H1 (cell line): ENCODE measurements at regions not wholly inside any gene's neighbourhood (a gene's known extent, or its start where the extent isn't known, plus 50 kb on each side); places are given as distances from the start of the nearest gene placed in this dataset.

Experiments
- BRCA1 ChIP-seq: IDR thresholded peaks from 2 replicates; pipeline ENCODE4 v1.6.1; 2012; ENCODE audit warnings: low read depth, low read length, improper control_type of control experiment
- EZH2 ChIP-seq: fragments of 200-600 bp; sonication (generic); IDR thresholded peaks from 2 replicates; pipeline ENCODE4 v1.7.1; 2012; ENCODE audit warnings: low read depth, mild to moderate bottlenecking, moderate library complexity, low read length, inconsistent platforms; ENCODE audit not compliant: severe bottlenecking
- JUND ChIP-seq: IDR thresholded peaks from 2 replicates; pipeline ENCODE4 v1.6.1; 2011; ENCODE audit warnings: mild to moderate bottlenecking, improper control_type of control experiment, low read length
- KDM1A ChIP-seq: fragments of 200-600, 300-600 bp; sonication (generic); IDR thresholded peaks from 2 replicates; pipeline ENCODE4 v1.7.1; 2016; ENCODE audit warnings: mild to moderate bottlenecking, low read length, borderline replicate concordance
- NANOG ChIP-seq: IDR thresholded peaks from 2 replicates; pipeline ENCODE4 v1.6.1; 2011; ENCODE audit warnings: low read length, low read depth, mild to moderate bottlenecking, inconsistent platforms; ENCODE audit not compliant: insufficient read depth, poor library complexity, severe bottlenecking
- POLR2A ChIP-seq, 2 experiments: IDR thresholded peaks; 1 replicate in 1 of 2; 2 replicates in 1 of 2; pipeline ENCODE4 v1.6.1; 2011; ENCODE audit warnings: low read depth in 2 of 2, low read length in 2 of 2, mild to moderate bottlenecking in 2 of 2; ENCODE audit errors: control extremely low read depth in 1 of 2
- POLR2AphosphoS5 ChIP-seq: IDR thresholded peaks from 2 replicates; pipeline ENCODE4 v1.6.1; 2011; ENCODE audit warnings: low read depth, low read length
- RAD21 ChIP-seq, 2 experiments: IDR thresholded peaks in 1 of 2; conservative IDR thresholded peaks in 1 of 2; 2 replicates each; pipeline ENCODE4 v1.6.1; 2011; ENCODE audit warnings: low read depth in 2 of 2, low read length in 2 of 2, improper control_type of control experiment in 1 of 2, inconsistent platforms in 1 of 2, mild to moderate bottlenecking in 1 of 2, moderate library complexity in 1 of 2
- TF ChIP-seq, protein P1 (sequence below), 3 experiments: IDR thresholded peaks; 1 replicate in 2 of 3; 2 replicates in 1 of 3; pipeline versions ENCODE4 v1.5.1 to v1.6.1; 2011; ENCODE audit warnings: low read length in 3 of 3, mild to moderate bottlenecking in 3 of 3, inconsistent platforms in 2 of 3, low read depth in 1 of 3, moderate library complexity in 1 of 3; ENCODE audit not compliant: insufficient read depth in 1 of 3; ENCODE audit errors: control extremely low read depth in 1 of 3
- TF ChIP-seq, protein P2 (sequence below): IDR thresholded peaks from 2 replicates; pipeline ENCODE4 v1.6.1; 2012; ENCODE audit warnings: inconsistent platforms

DNA sequence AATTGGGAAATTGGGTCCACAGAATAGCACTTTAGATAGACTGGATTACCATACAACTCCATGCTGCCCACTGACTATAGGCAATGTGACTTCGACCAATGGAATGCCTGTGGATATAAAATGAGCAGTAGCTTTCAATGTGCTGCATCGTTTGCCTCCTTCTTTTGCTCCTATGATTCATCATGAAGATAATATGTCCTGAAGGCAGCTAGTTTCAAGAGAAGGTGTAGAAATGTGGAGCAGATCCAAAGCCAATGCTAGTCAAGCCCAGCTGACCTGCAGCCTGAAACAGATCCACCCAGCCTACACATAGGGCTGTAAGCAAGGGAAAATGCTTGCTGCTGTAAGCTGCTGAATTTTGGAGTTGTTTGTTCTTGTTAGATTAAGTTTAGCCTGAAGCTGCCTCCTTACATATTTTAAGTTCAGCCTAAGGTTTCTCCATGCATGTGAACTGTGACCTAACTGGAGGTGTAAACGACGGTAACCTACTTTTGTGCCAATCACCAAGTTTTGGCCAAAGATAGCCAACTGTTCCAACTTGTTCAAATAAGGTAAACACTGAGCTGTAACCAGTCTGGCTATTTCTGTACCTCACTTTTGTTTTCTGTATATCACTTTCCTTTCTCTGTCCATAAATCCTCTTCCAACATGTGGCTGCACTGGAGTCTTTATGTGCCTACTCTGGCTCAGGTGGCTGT is 169.1 kb upstream of the AVPR1A start:
- TF ChIP-seq BRCA1 (no peak), RAD21 (IDR thresholded peaks at IDR 0.05 in 1 of 2, conservative IDR thresholded peaks at IDR 0.05 in 1 of 2; ENCODE audit: low read depth in 2 of 2, low read length in 2 of 2) (no peak), NANOG (no peak), JUND (no peak), KDM1A (no peak), POLR2AphosphoS5 (no peak), EZH2 (no peak), POLR2A (IDR thresholded peaks at IDR 0.05; ENCODE audit: control extremely low read depth in 1 of 2, low read depth in 2 of 2, low read length in 2 of 2) (no peak)
- TF ChIP-seq, protein P1, sequence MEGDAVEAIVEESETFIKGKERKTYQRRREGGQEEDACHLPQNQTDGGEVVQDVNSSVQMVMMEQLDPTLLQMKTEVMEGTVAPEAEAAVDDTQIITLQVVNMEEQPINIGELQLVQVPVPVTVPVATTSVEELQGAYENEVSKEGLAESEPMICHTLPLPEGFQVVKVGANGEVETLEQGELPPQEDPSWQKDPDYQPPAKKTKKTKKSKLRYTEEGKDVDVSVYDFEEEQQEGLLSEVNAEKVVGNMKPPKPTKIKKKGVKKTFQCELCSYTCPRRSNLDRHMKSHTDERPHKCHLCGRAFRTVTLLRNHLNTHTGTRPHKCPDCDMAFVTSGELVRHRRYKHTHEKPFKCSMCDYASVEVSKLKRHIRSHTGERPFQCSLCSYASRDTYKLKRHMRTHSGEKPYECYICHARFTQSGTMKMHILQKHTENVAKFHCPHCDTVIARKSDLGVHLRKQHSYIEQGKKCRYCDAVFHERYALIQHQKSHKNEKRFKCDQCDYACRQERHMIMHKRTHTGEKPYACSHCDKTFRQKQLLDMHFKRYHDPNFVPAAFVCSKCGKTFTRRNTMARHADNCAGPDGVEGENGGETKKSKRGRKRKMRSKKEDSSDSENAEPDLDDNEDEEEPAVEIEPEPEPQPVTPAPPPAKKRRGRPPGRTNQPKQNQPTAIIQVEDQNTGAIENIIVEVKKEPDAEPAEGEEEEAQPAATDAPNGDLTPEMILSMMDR (IDR thresholded peaks at IDR 0.05; ENCODE audit: control extremely low read depth in 1 of 3, insufficient read depth in 1 of 3, low read depth in 1 of 3, low read length in 3 of 3) = no peak
- TF ChIP-seq, protein P2, sequence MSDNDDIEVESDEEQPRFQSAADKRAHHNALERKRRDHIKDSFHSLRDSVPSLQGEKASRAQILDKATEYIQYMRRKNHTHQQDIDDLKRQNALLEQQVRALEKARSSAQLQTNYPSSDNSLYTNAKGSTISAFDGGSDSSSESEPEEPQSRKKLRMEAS = no peak
